Liver (tissue), 8 donors: ENCODE measurements at regions not wholly inside any gene's neighbourhood (a gene's known extent, or its start where the extent isn't known, plus 50 kb on each side); places are given as distances from the start of the nearest gene placed in this dataset.

Experiments used
- DNase-seq: peaks from one replicate; pipeline ENCODE4 v3.0.0-alpha.2; 2017; ENCODE audit warnings: low spot score
- H3K27ac ChIP-seq, 2 donors: one replicate each; pipeline ENCODE4 v1.7.0; 2013; ENCODE audit warnings: inconsistent platforms in 2 of 2, low read length in 2 of 2, control low read depth in 1 of 2, low read depth in 1 of 2, mild to moderate bottlenecking in 1 of 2
- H3K27me3 ChIP-seq, 4 donors: one replicate each; pipeline versions ENCODE4 v1.6.1 to v1.7.0; 2013; ENCODE audit warnings: low read length in 3 of 4, inconsistent platforms in 1 of 4, mild to moderate bottlenecking in 1 of 4, moderate library complexity in 1 of 4; ENCODE audit not compliant: control insufficient read depth in 4 of 4, insufficient read depth in 4 of 4
- H3K36me3 ChIP-seq, 4 donors: one replicate each; pipeline versions ENCODE4 v1.6.1 to v1.7.0; 2013; ENCODE audit warnings: low read length in 3 of 4, mild to moderate bottlenecking in 3 of 4, low read depth in 1 of 4, moderate library complexity in 1 of 4; ENCODE audit not compliant: control insufficient read depth in 4 of 4, insufficient read depth in 3 of 4
- H3K4me1 ChIP-seq, 4 donors: one replicate each; pipeline versions ENCODE4 v1.6.1 to v1.7.0; 2013; ENCODE audit warnings: low read length in 3 of 4, mild to moderate bottlenecking in 3 of 4, moderate library complexity in 1 of 4; ENCODE audit not compliant: control insufficient read depth in 4 of 4, insufficient read depth in 4 of 4
- H3K4me3 ChIP-seq, 3 donors: one replicate each; pipeline versions ENCODE4 v1.6.1 to v1.7.0; 2013; ENCODE audit warnings: low read length in 3 of 3, control low read depth in 1 of 3, low read depth in 1 of 3, mild to moderate bottlenecking in 1 of 3
- H3K9ac ChIP-seq, 2 donors: one replicate each; pipeline ENCODE4 v1.7.0; 2013; ENCODE audit warnings: low read length in 2 of 2, mild to moderate bottlenecking in 2 of 2, moderate library complexity in 2 of 2, control low read depth in 1 of 2, low read depth in 1 of 2
- H3K9me3 ChIP-seq, 4 donors: one replicate each; pipeline versions ENCODE4 v1.6.1 to v1.7.0; 2013; ENCODE audit warnings: low read length in 3 of 4; ENCODE audit not compliant: control insufficient read depth in 4 of 4
- ATF3 ChIP-seq: IDR thresholded peaks from 2 replicates; pipeline ENCODE4 v1.6.1; 2016; ENCODE audit warnings: antibody characterized with exemption
- CTCF ChIP-seq: fragments of 150-350 bp; IDR thresholded peaks from 2 replicates; pipeline ENCODE4 v1.5.1; 2017; ENCODE audit warnings: improper control_type of control experiment, low read depth, low read length; ENCODE audit not compliant: missing input control
- EGR1 ChIP-seq, 2 donors: IDR thresholded peaks; 2 replicates each; pipeline ENCODE4 v1.6.1; 2016 to 2018; ENCODE audit warnings: antibody characterized with exemption in 2 of 2, low read depth in 2 of 2
- FOXA1 ChIP-seq: IDR thresholded peaks from 2 replicates; pipeline ENCODE4 v1.6.1; 2016; ENCODE audit warnings: antibody characterized with exemption
- FOXA2 ChIP-seq: IDR thresholded peaks from 2 replicates; pipeline ENCODE4 v1.6.1; 2016; ENCODE audit warnings: antibody characterized with exemption
- GABPA ChIP-seq, 2 donors: IDR thresholded peaks in 1 of 2; conservative IDR thresholded peaks in 1 of 2; 2 replicates each; pipeline ENCODE4 v1.6.1; 2016; ENCODE audit warnings: antibody characterized with exemption in 2 of 2, mild to moderate bottlenecking in 1 of 2, moderate library complexity in 1 of 2
- HNF4A ChIP-seq, 2 donors: conservative IDR thresholded peaks; 2 replicates each; pipeline ENCODE4 v1.6.1; 2016; ENCODE audit warnings: antibody characterized with exemption in 2 of 2, mild to moderate bottlenecking in 2 of 2
- HNF4G ChIP-seq: IDR thresholded peaks from 2 replicates; pipeline ENCODE4 v1.6.1; 2016; ENCODE audit warnings: antibody characterized with exemption
- JUND ChIP-seq, 2 donors: IDR thresholded peaks; 2 replicates each; pipeline ENCODE4 v1.6.1; 2016; ENCODE audit warnings: antibody characterized with exemption in 2 of 2
- MAX ChIP-seq: IDR thresholded peaks from 2 replicates; pipeline ENCODE4 v1.6.1; 2016; ENCODE audit warnings: antibody characterized with exemption
- NR2F2 ChIP-seq: IDR thresholded peaks from 2 replicates; pipeline ENCODE4 v1.6.1; 2016; ENCODE audit warnings: antibody characterized with exemption
- REST ChIP-seq: IDR thresholded peaks from 2 replicates; pipeline ENCODE4 v1.6.1; 2016; ENCODE audit warnings: antibody characterized with exemption, mild to moderate bottlenecking
- SP1 ChIP-seq: IDR thresholded peaks from 2 replicates; pipeline ENCODE4 v1.6.1; 2018; ENCODE audit warnings: antibody characterized with exemption, mild to moderate bottlenecking
- TAF1 ChIP-seq: conservative IDR thresholded peaks from 2 replicates; pipeline ENCODE4 v1.6.1; 2016; ENCODE audit warnings: antibody characterized with exemption, mild to moderate bottlenecking
- YY1 ChIP-seq: IDR thresholded peaks from 2 replicates; pipeline ENCODE4 v1.6.1; 2016; ENCODE audit warnings: antibody characterized with exemption, mild to moderate bottlenecking
- ZBTB33 ChIP-seq: IDR thresholded peaks from 2 replicates; pipeline ENCODE4 v1.6.1; 2016; ENCODE audit warnings: antibody characterized with exemption
- WGBS: extraction: QIAGEN DNeasy Blood & Tissue Kit; methylation state at CpG from one replicate; pipeline ENCODE4 v1.1.7; 2013; 5-methylcytosine and 5-hydroxymethylcytosine counted together
- donor health status: healthy.
- donor health status: healthy.
- donor health status: healthy.
- donor health status: healthy.
- donor health status: healthy.

GRCh38 chr13:38535261-38535660 is 151.6 kb upstream of the FREM2 start (continued):
- TF ChIP-seq REST (no peak), JUND (IDR thresholded peaks at IDR 0.05) (no peak), FOXA2 (no peak), FOXA1 (no peak)

- 61% methylated on average over 3 of the region's 3 CpGs for WGBS
- no peak for DNase-seq
- TF ChIP-seq GABPA (IDR thresholded peaks at IDR 0.05 in 1 of 2, conservative IDR thresholded peaks at IDR 0.05 in 1 of 2) (no peak), ATF3 (no peak), HNF4G (no peak), EGR1 (IDR thresholded peaks at IDR 0.05; ENCODE audit: low read depth in 2 of 2) (no peak), NR2F2 (no peak), FOXA2 (no peak), REST (no peak), YY1 (no peak), ZBTB33 (no peak), SP1 (no peak), JUND (IDR thresholded peaks at IDR 0.05) (no peak)
Observed at GRCh38 chr13:38537051-38537450, 149.8 kb upstream of the FREM2 start.

GRCh38 chr13:38538422-38538821 is 148.5 kb upstream of the FREM2 start:
- Histone ChIP-seq H3K4me3 (no peak overlapping the region), H3K27ac (no peak overlapping the region), H3K4me1 (no peaks in the 10 kb centered on the region), H3K36me3 (no peaks in the 10 kb centered on the region), H3K9me3 (no peaks in the 10 kb centered on the region), H3K27me3 (peaks cover 0 to 2% (median 0%) of the 10 kb centered on the region in 4 donors), H3K9ac (no peak overlapping the region)
- WGBS = 29% methylated on average over 4 of the region's 4 CpGs
- DNase-seq = no peak
- no peak for TF ChIP-seq MAX
- TF ChIP-seq ZBTB33 = no peak
- no peak for TF ChIP-seq ATF3
- no peak for TF ChIP-seq YY1
- no peak for TF ChIP-seq TAF1
- no peak for TF ChIP-seq EGR1 (IDR thresholded peaks at IDR 0.05; ENCODE audit: low read depth in 2 of 2)
- no peak for TF ChIP-seq CTCF
- TF ChIP-seq HNF4A (conservative IDR thresholded peaks at IDR 0.05) = no peak
- no peak for TF ChIP-seq GABPA (IDR thresholded peaks at IDR 0.05 in 1 of 2, conservative IDR thresholded peaks at IDR 0.05 in 1 of 2)

More at GRCh38 chr13:38537051-38537450, 149.8 kb upstream of the FREM2 start:
- Histone ChIP-seq H3K36me3 (no peaks in the 10 kb centered on the region), H3K27ac (no peak overlapping the region), H3K9ac (no peak overlapping the region), H3K9me3 (no peaks in the 10 kb centered on the region), H3K4me1 (no peaks in the 10 kb centered on the region), H3K4me3 (no peak overlapping the region), H3K27me3 (peaks cover 0 to 2% (median 0%) of the 10 kb centered on the region in 4 donors)
